ENCODE measurements at regions not wholly inside any gene's neighbourhood (a gene's known extent, or its start where the extent isn't known, plus 50 kb on each side); places are given as distances from the start of the nearest gene placed in this dataset.

DNA sequence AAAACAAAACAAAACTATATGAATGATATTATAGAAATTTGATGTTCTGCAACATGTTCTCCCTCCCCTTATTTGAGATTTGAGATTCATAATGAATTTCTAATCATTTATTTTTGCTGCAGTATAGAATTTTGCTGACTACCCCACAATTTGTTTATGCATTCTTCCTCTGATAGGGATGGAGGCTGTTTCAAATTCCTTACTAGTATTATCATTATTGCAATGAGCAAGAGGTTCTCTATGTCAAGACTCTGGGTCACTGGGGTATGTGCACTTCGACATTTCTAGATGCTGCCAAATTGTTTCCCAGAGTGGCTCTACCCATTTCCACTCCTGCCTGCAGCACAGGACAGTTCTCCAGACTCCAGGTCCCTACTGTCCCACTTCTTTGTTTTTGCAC, 54.9 kb upstream of the DAB2IP start:
- H3K4me3 ChIP-seq (ENCODE audit: low read depth, low read length) = no peak overlapping the region
- DNase-seq (ENCODE audit: low read depth) = no peak
- H3K27me3 ChIP-seq (ENCODE audit: control insufficient read depth, insufficient read depth, low read length) = no peaks in the 10 kb centered on the region

DNA sequence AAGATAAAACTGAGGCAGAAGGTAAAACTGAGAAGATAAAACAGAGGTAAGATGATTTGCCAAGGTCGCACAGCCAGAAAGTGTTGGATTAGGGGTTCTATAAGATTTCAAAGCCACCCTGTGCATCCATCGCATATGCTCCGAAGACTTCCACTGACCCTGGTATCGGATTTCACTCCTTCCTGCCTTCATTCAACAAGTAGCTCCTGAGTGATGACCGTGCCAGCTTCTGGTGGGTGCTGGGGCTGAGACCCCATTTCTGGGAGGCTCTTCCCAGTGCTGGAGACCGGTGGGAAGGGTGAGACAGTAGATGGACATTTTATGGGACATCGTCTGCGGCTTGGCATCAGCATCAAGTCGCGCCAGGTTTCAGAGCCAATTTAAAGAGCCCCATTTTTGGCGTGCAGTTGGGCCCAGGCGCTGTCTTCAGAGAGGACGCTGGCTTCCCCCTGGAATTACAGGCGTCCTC, 53.7 kb upstream of the DAB2IP start:
- Histone ChIP-seq H3K4me3 (ENCODE audit: low read depth, low read length) (no peak overlapping the region), H3K27me3 (ENCODE audit: control insufficient read depth, insufficient read depth, low read length) (no peaks in the 10 kb centered on the region), H3K36me3 (ENCODE audit: control insufficient read depth, insufficient read depth, low read length) (no peaks in the 10 kb centered on the region)
- DNase-seq (ENCODE audit: low read depth) = no peak
- TF ChIP-seq, protein P1, sequence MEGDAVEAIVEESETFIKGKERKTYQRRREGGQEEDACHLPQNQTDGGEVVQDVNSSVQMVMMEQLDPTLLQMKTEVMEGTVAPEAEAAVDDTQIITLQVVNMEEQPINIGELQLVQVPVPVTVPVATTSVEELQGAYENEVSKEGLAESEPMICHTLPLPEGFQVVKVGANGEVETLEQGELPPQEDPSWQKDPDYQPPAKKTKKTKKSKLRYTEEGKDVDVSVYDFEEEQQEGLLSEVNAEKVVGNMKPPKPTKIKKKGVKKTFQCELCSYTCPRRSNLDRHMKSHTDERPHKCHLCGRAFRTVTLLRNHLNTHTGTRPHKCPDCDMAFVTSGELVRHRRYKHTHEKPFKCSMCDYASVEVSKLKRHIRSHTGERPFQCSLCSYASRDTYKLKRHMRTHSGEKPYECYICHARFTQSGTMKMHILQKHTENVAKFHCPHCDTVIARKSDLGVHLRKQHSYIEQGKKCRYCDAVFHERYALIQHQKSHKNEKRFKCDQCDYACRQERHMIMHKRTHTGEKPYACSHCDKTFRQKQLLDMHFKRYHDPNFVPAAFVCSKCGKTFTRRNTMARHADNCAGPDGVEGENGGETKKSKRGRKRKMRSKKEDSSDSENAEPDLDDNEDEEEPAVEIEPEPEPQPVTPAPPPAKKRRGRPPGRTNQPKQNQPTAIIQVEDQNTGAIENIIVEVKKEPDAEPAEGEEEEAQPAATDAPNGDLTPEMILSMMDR (IDR thresholded peaks at IDR 0.05; ENCODE audit: insufficient read depth, low read length, poor library complexity, severe bottlenecking) = no peak

More for the DNA sequence above, 54.9 kb upstream of the DAB2IP start:
- no peaks in the 10 kb centered on the region for H3K36me3 ChIP-seq (ENCODE audit: control insufficient read depth, insufficient read depth, low read length)
- TF ChIP-seq, protein P1 (IDR thresholded peaks at IDR 0.05; ENCODE audit: insufficient read depth, low read length, poor library complexity, severe bottlenecking) = no peak

DNA sequence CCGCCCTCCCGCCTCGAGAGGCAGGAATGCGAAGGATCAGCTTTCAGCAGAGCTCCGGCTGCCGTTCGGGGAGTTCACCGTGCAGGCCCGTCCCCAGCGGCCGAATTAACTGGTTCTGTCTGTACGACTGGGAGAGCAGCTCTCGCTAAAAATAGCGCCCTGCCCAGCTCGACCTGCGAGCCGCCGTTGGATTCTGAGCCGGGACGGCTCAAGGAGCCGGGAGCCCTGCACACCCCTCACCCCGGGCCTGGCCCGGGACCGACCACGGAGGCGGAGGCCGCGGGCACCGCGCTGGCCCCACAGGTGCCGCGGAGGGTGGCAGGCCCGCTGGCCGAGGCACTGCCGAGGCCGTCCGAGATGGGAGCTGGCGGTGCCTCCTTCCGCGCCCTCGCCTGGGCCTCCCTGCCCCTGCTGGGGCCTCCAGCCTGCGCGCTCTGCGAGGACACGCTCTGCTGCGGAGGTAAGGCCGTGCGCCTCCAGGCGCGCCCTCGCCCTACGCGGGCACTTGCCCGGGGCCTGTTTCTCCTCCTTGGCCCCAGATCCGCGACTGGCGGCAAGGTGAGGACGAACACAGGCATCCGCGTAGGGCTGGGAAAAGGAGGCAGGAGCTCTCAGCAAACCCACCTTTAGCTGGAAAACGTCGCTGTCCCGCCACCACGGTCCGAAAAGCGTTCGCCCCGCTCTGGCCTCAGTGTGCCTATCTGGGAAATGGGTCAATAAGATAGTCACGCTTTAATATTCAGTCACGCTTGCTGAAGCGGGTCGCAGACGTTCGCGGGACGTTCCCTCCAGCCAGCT, 53.1 kb upstream of the DAB2IP start:
- DNase-seq (ENCODE audit: low read depth) = peak; percentile 47
- TF ChIP-seq, protein P1 (IDR thresholded peaks at IDR 0.05; ENCODE audit: insufficient read depth, low read length, poor library complexity, severe bottlenecking) = peak; percentile 51
- Histone ChIP-seq H3K36me3 (ENCODE audit: control insufficient read depth, insufficient read depth, low read length) (no peaks in the 10 kb centered on the region), H3K4me3 (ENCODE audit: low read depth, low read length) (peak overlapping the region; percentile 55), H3K27me3 (ENCODE audit: control insufficient read depth, insufficient read depth, low read length) (no peaks in the 10 kb centered on the region)

DNA sequence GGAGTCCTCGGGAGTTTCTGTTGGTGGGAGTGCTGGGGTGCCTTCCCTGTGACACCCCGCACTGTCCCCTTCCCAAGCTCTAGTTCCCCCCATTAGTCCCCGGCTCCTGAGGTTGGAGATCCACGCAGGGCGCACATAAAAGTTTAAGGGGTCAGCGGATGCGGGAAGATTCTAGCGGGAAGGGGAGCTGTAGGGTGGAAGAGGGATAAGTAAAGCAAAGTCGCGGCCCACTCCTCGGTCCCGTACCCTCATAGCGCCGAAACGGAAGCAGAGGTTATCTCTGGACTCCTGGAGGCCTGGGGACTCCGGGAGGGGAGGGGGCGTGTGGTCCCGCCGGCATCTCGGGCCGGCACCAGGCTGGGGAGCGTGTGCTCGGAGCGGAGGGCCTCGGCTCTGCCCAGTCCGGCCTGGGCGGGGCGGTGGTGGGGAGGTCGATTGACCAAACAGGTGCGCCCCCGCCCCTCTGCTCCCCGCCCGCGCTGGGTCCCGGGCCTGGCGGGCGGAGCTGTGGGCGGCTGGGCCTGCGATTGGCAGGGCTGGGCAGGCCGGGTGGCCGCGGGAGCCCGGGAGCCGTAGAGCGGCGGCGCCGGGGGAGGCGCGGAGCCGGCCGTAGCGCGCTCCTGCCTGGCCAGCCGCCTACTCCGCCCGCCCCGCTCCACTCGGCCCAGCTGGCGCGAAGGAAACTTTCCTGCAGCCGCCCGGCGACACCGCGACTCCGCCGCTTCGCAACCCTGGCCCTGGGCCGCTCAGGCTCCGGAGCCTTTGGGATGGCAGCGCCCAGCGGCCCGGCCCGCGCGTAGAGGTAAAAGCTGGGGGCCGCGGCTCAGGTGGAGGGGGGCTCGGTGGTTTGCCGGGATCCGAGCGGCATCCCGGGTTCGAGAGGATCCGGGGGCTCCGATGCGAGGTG, 52.2 kb upstream of the DAB2IP start:
- Histone ChIP-seq H3K4me3 (ENCODE audit: low read depth, low read length) (peak overlapping the region; percentile 55), H3K36me3 (ENCODE audit: control insufficient read depth, insufficient read depth, low read length) (no peaks in the 10 kb centered on the region), H3K27me3 (ENCODE audit: control insufficient read depth, insufficient read depth, low read length) (no peaks in the 10 kb centered on the region)
- TF ChIP-seq, protein P1 (IDR thresholded peaks at IDR 0.05; ENCODE audit: insufficient read depth, low read length, poor library complexity, severe bottlenecking) = no peak
- no peak for DNase-seq (ENCODE audit: low read depth)

DNA sequence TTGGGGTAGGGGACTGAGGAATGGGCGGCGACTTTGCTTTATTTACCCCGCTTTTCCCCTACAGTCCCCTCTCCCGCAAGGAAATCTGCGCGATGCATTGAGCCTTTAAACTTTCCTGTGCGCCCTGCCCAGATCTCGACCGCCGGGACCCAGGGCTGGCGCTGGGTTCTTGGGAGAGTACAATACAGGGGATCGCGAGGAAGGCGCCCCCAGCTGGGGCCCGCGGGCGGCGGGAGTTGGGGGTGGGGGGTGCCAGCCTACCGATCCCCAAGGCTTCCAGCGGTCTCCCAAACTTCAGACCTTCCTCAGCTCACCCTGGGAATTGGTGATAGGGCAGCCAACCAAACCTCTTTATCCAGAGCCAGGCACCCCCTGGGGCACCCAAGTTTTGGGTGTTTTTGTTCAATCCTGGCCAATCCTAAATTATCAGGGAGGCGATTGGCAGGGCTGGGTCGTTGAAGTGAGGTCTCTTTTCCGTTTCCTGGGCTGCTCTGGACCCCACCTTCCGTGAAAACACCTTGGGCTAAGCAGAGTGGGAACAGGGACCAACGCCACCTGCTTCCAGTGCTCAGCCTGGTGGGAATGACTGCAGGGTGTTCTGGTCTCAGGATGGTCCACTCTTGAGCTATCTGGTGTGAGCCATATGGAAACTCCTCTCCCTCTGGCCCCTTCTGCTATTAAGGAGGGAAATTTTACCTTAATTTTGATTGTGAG, 51.4 kb upstream of the DAB2IP start:
- no peak for DNase-seq (ENCODE audit: low read depth)
- Histone ChIP-seq H3K4me3 (ENCODE audit: low read depth, low read length) (peak overlapping the region; percentile 55), H3K36me3 (ENCODE audit: control insufficient read depth, insufficient read depth, low read length) (no peaks in the 10 kb centered on the region), H3K27me3 (ENCODE audit: control insufficient read depth, insufficient read depth, low read length) (no peaks in the 10 kb centered on the region)
- TF ChIP-seq, protein P1 (IDR thresholded peaks at IDR 0.05; ENCODE audit: insufficient read depth, low read length, poor library complexity, severe bottlenecking) = peak; percentile 28

All from kidney epithelial cell (primary cell).